NK-92 treated with Interleukin-12 subunit alpha and Interleukin-12 subunit beta, amount 100 ng/mL, for 24 hours (cell line): ENCODE measurements at regions not wholly inside any gene's neighbourhood (a gene's known extent, or its start where the extent isn't known, plus 50 kb on each side); places are given as distances from the start of the nearest gene placed in this dataset.

Experiments
- DNase-seq: peaks from one replicate; lab custom pipeline; 2025; lab: John Stamatoyannopoulos, UW

DNA sequence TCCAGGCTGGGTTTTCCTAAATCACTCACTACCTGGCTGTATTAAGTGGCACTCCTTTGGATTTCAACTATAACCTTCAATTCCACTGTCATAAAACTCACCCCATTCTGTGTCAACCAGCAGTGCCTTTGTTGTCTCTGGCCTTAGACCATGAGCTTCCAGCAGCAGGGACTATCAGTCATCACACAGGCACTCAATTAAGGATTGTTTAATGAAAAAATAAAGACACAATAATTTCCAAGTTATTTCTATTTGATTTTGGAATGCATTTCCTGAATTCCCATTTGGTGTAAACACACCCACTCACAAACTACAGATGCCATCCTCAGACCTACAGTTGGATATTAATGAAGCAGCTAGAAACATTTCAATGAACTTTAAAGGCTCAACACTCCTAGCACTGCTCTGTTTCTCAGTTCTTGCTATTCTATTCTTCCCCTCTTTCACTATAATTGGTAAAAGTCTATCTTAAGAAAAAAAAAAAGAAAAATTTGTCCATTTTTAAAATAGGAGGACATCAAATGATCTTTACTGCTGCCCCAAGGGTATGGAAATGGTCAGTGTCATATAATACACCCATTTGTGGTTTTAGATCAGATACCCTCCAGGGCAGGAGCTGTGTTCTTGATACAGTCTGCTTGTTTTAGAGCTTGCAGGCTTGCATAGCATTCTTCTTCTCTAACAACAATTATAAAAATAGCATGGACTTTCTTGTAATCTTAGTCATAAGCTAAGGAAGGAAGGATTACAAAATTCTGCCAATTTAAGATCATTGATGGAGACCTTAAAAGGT lies 156.4 kb downstream of the PTGER3 start:
- no peak for DNase-seq

DNA sequence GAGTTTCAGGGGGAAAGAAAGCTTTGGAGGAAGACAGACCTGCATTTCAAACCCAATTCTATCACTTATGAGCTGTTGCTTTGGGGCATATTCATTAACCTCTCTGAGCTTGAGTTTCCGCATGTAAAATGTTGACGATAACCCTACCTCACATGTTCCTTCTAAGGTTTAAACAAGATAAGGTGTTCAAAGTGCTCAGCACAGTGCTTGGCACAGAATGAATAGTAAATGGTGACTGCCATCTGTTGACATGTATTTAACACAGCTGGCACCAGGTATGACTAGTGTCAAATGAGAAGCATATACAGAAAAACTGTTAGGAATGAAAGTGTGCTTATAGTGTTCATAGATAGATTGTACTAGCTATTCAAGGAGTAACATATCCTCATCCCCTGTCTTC lies 155.5 kb downstream of the PTGER3 start:
- no peak for DNase-seq

DNA sequence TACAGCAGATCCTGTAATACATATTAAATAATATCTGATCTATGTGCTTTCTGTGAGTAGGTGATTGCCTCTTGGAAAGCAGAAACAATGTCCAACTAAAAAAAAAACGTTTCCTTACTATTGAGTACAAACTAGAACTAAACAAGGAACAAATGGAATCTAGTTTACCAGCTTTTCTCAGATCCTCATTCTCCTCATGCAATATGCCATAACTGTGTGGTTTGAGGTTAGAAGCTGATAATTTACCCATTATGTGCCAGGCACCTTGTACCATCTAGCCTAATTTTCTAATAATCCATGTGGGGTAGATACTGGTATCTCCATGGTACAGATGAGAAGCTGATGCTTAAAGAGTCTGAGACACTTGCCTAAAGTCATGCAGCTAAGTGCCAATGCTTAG lies 154.7 kb downstream of the PTGER3 start:
- no peak for DNase-seq

DNA sequence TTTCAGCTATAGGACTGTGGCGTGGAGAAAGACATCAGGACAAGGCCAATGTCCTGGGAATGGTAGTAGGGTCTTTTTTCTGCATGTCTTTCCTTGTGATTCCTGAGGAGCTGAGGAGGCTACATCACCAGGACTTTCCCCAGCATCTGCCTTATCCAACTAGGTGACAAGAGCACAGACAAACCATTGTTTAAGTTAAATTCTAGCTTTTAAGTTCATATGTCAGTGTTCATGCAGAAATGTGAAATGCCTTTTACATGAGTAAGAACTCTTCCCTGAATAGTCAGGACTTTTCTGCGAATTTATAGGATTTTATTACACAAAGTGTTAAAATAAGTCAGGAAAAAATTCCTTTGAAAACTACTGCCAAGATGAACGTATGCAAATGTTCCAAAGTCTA lies 154.2 kb downstream of the PTGER3 start:
- DNase-seq: no peak

DNA sequence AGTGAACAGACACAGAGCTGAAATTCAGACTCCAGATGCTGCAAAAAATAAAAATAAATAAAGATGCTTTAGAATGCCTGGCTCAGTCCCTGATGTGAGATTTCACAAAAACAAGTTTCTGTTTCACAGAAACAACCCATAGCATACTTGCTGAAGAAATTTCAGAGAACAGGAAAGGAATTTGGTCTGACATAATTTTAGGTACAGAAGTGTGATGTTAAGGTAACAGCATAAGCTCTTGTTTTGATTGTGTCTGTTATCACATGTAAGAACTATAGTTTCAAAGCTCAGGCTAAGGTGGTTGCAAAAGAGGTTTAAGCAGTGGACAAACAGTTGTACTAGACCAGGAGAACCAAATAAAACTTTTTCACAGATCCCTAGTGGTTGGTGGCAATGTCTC lies 152.1 kb downstream of the PTGER3 start:
- DNase-seq: no peak

DNA sequence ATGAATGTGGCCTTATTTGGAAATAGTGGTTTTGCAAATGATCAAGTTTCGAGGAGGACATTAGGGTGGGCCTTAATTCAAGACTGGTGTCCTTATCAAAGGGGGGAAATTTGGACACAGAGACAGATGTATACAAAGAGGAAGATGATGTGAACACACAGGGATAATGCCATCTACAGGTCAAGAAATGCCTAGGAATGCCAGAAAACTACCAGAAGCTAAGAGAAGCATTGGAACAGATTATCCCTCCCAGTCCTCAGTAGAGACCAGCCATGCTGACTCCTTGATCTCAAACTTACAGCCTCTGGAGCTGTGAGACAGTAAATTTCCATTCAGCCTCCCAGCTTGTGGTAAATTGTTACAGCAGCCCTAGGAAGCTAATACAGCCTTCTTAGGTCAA lies 151.4 kb downstream of the PTGER3 start:
- no peak for DNase-seq

DNA sequence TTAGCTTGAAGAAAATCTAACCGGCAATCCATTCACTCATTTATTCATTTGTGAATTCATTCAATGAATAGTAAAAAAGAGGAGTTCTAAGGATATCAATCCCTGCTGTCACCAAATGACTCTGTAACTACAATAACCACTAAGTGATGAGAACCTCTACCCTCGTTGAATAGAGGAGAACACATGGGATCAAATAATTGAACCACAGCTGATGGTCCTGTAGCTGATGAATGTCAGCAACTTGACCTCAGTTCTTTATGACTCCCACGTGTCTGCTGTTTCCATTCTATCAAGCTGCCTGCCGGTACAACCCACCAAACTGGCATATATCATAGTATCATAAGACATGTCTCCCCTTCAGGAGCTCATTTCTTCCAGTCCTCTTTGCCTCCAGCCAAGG lies 150.3 kb downstream of the PTGER3 start:
- DNase-seq: no peak

DNA sequence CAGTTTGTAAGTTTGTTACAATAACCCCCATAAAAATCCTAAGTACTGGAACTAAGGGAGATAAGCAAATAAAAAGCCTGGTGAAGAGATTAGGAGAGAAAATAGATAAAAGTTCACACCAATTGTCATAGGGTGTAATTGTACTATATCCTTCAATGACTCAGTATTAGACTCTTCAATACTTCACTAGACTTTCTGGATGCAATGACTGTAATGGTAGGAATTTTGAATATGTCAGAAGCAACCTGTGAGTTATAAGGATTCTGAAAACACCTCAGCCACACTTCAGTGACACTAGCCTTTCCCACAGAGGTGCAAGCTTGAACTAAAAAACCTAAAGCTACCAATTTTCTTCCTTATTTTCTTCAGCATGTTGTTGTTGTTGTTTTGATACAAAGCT lies 147.9 kb downstream of the PTGER3 start:
- DNase-seq: no peak

DNA sequence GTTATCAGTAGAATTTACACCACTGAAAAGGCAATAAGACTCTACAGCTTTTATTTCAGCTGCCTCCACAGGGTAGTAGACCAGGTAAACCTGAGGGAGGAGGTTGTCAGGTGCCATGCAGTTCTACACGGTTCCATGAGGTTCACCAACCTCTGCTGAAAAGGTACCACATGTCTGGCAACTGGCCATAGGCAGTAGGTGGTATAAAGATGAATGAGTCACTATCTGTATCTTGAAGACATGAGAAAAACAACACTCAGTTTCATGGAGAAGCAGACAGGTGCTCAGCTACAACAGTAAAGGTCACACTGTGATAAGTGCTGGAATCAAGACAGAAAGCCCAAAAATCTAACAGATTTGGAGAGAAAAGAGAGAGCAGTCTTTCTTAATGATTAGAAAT lies 145.4 kb downstream of the PTGER3 start:
- no peak for DNase-seq

DNA sequence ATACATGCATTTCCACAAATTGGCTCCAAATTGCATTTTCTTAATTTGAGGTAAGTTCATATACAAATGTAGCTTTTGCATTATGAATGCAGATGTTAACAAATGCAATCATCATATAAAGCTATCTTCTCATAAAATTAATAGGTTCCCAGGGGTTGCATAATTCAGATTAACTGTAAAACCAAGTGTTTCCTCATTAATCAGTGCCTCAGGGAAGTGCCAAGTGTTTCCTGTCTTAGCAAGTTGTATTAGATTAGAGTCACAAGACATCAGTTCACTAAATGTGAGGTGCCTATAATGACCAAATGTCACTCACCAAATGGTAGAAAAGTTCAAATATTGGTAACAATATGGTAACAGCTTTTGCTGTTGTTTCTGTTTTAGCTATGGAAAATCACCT lies 140.8 kb downstream of the PTGER3 start:
- DNase-seq: no peak

DNA sequence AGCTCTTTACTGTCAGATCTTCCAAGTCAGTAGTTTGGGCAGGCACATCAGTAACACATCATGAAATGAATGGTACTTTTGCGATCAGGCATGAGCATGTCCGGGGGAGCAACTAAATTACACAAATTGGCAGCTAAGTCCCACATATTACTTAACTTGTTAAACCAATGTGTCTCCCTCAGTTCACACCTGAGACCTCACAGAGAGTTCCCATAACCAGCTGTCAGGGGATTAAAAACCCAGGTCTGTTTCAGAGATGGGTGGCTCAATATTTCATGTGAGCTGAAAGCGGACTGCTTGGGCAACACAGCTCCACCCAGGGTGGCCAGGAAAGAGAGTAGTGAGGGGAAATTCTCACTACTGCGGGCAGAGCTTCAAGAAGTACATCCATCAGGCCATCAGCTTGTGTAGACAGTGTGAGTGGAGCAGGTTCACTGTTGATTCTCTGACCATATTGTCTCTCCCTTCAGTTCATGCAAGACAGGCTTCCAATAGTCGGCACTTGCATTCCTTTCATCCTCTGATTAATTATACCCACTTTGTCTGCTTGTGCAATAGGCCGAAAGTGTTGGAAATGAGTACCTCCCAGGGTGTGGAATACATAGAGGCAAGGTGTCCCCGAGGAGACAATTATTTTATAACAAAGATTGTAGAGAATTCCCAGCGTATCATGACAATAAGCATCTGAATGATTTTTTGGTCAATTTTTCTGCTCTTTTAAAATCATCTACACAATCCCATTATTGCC lies 139.9 kb downstream of the PTGER3 start:
- peak; percentile 74 for DNase-seq

DNA sequence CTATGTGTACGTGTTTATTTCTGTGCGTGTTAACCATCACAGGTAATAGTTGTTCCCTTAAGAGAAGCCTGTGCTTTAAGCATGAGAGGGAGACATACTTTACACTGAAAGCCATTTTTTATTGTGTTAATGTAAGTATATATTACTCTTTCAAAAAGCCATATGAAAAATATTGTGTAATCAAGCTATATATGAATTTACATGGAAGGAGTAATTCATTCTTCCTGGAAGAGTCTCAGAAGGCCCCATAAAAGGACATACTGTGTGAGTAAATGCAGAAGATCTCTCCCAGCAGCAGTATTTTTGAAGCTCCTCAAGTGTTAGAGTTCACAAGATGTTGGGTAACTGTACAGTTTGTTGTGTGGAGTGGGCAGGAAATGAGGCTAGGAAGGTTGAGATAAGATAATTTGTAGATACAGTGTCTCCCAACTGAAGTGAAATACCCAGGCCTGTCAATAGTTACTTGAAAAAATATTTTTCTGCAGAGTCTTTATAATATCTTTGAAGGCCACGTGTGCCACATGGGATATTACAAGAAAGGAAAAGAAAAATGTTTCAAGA lies 138.3 kb downstream of the PTGER3 start:
- no peak for DNase-seq

DNA sequence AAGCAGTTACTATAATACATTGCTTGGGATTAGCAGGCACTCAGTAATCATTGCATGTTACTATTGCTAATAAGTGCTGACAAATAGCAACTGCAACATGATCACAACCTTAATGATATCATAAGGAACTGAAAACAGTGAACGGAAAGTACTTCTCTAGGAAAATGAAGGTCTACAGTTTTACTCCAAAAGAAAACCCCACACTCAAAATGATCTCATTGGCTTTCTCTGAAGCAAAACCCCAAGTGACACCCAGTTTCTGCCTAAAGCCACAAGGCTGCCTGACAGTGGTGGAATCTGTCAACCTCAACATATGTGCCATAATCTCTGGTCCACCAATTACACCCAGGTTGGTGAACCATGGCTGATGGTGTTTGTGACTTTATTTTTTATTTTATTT lies 137.6 kb downstream of the PTGER3 start:
- peak; percentile 62 for DNase-seq

DNA sequence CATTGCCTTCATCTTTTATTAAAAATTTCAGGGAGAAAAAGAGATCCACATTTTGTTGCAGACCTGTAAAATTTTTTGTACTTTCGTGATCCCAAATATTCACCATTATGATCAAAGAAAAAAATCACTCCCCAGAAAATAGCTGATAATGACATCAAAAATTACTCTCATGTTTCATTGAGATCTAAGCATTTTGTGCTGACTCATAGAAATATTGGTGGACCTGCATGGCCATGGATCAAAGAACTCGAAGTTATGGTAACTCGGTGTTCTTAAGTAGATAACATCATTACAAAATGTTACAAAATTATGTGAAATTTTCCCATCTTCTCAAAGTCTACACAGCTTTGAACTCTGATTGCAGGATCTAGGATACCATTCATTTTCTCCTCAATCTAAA lies 135.8 kb downstream of the PTGER3 start:
- no peak for DNase-seq

DNA sequence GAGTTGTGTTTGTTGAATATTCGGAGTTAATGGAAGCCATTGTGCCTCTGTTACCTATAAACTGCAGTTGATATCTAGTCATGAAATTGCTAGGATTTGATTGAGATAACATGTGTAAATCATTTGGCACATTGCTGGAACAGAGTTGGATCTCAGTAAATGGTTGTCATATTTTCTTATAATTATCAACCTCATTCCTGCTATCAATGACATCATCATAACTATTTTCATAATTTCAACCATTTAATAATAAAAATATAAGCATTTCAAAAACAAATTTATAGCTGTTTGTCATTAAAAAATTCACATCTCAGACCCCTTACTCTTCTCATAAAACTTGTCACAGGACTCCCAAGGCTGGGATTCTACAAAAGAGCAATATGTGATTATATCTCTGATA lies 133.4 kb downstream of the PTGER3 start:
- DNase-seq: no peak

DNA sequence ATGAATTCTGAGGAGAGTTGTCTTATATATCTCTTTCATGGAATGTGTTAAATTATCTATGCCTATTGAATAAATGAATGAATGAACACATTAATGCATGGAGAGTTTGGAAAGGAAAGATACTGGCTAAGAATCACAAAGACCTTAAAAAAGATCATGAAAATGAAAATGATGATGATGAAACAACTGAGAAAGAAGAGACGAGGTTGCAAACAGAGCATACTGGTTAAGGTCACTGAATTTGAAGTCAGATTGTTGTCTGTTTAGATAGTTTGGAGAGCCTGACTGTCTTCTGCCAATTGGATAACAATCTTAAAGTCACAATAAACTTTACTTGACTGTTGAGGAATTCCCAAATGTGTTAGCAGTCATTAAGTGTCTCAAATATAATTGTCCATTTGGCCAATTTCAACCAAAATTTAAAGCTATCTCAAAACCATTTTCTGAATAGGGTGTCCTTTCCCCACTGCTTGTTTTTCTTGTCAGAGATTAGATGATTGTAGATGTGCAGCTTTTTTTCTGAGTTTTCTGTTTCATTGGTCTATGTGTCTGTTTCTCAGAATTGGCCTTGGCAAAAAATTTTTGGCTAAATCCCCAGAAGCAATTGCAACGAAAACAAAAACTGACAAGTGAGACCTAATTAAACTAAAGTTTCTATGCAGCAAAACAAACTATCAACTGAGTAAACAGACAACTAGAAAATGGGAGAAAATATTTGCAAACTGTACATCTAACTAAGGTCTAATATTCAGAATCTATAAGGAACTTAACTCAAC lies 132.2 kb downstream of the PTGER3 start:
- DNase-seq: no peak

DNA sequence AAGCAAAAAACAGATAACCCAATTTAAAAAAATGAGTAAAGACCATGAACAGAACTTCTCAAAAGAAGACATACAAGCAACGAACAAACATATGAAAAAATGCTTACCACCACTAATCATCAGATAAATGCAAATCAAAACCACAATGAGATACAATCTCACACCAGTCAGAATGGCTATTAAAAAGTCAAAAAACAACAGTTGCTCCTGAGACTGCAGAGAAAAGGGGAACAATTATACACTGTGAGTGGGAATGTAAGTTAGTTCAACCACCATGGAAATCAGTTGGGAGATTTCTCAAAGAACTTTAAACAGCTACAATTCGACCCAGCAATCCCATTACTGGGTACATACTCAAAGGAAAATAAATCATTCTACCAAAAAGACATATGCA lies 131.6 kb downstream of the PTGER3 start:
- no peak for DNase-seq

DNA sequence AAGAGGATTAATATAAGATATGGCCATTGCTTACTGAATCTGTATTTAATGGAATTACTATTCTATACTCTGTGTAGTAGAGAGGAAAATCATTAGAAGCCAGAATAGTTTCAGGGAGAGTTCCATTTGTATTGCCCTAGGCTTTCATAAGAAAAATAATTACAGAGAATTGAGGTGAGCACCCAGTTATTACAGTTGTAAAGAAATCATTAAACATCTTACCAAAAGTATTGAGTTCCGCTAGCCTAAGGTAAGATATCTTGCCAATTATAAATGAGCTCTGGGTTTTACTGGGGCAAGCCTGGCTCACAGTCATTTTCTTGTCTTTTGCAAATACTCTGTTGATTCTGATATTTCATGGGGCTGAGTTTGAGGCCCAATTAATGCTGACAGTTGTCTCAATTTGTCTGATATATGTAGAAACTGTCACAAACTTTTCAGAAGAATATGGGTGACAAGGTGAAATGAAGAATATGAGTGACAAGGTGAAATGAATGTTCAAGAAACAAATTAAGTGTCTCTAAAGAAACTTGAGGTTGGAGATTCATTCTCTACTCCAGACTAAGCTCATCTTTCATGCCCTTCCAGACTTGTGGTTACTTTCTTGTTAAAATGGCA lies 127.8 kb downstream of the PTGER3 start:
- DNase-seq: no peak
